GM18873 (cell line): ENCODE measurements at regions not wholly inside any gene's neighbourhood (a gene's known extent, or its start where the extent isn't known, plus 50 kb on each side); places are given as distances from the start of the nearest gene placed in this dataset.
A peak's percentile ranks its signal among the peaks of the same experiment; 100 is the strongest.

Experiments used
- ATAC-seq: cut with Tn5 transposase; IDR thresholded peaks from one replicate; pipeline ENCODE4 v1.9.1; 2021; ENCODE audit warnings: mild to moderate bottlenecking, moderate library complexity, moderate number of reproducible peaks; ENCODE audit not compliant: unreplicated experiment, low FRiP score

DNA sequence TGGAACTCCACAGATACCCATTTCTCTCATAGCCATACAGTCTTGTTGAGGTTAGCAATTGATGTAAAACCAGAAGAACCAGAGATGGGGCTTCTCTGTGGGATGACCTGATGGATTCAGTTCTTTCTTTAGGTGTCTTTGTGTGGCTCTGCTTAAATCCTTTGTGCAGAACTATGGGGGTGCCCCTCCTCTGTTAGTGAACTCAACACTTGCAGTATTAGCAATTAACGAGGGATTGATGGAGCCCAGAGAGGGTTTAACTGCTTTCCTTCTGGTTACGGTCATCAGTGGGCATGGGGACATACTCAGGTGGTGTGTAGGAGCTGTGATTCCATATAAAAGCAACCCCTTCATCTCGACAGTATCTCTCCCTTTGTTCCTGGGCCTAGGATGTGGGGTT, 406.8 kb upstream of the FAM98A start:
- no peak for ATAC-seq

GRCh38 chr2:34004936-34005335, 405.8 kb upstream of the FAM98A start:
- no peak for ATAC-seq

DNA sequence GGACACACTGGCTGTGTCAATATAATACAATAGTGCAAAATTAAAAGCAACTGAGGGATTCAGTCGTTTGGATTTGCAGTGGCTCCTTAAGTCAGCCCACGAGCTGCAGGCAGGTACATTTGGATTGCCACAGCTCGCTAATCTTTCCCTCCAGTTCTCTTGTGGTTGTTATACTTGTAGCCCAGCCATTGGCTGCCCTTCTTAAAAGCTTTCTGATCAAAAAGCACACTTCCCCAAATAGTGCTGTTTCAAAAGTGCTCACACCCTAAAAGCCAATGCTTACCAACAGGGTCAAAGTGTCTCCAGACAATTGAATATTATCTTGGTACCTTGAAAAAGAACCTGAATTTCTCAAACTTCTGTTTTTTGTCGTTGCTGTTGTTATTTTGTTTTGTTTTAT, 404.7 kb upstream of the FAM98A start:
- no peak for ATAC-seq

GRCh38 chr2:34001557-34001956, 402.5 kb upstream of the FAM98A start:
- ATAC-seq = no peak

- ATAC-seq = no peak
Observed at GRCh38 chr2:33984131-33984530, 385.0 kb upstream of the FAM98A start.

DNA sequence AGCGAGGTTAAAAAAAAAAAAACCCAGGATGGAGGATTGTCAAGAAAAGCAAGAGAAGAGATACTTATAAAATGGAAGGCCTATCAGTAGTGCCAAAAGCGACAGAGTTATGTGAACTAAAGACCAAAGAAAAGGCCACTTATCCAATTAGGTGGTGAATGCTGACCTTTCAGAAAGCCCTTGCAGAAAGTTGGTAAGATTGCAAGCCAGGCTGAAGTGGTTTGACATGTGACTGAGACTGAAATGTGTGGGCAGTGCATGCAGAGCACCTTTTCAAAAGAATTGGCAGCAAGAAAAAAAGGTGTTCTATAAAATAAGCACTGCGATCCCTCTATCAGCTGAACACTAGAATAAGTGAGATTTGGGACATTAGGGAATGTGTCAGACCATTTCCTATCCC, 379.4 kb upstream of the FAM98A start:
- ATAC-seq = no peak

DNA sequence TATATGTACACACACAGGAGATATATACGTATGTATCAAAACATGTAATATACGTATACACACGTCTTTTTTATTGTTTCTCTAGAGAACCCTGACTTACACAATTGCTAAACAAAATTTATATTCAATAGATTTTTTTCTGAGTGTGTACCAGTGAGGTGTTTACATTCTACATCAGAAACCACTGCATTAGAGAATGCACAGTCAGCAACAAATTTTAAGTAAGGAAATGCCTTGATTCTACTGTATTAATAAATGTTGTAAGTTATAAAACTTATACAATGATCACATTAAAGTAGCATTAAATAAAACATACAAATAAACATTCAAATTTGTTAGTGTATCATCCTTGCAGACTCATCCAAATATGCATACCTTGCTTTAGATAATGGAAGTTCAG, 376.4 kb upstream of the FAM98A start:
- ATAC-seq = no peak

DNA sequence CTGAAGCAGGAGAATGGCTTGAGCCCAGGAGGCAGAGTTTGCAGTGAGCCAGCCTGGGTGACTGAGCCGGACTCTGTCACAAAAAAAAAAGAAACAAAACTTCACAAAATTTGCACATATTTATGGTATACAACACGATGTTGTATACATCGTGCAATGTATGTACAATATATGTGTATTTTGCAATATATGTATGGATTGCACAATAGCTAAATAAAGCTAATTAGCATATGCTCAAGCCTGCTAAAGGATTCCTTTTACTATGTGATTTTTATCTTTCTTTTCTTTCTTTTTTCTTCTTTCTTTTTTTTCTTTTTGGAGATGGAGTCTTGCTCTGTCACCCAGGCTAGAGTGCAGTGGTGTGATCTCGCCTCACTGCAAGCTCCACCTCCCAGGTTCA, 368.0 kb upstream of the FAM98A start:
- no peak for ATAC-seq

- ATAC-seq = no peak
Observed at GRCh38 chr2:33958591-33958990, 359.5 kb upstream of the FAM98A start.

DNA sequence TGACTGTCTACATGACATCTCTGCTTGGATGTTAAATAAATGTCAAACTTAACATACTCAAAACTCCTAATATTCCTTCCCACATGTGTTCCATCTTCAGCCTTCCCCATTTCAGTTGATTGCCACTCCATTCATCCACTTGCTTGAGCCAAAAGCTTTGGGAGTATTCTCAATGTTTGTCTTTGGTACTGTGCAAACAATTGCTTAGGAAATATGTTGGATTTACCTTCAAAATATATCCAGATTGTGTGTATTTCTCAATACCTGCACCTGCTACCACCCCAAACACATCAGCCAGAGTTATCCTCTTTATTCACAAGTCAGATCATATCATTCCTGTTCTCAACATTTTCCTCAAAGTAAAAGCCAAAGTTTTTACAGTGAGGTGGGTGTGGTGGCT, 350.3 kb upstream of the FAM98A start:
- no peak for ATAC-seq

- ATAC-seq = no peak
Observed at GRCh38 chr2:33946193-33946592, 347.1 kb upstream of the FAM98A start.

- ATAC-seq = no peak
Observed at GRCh38 chr2:33933203-33933602, 334.1 kb upstream of the FAM98A start.

DNA sequence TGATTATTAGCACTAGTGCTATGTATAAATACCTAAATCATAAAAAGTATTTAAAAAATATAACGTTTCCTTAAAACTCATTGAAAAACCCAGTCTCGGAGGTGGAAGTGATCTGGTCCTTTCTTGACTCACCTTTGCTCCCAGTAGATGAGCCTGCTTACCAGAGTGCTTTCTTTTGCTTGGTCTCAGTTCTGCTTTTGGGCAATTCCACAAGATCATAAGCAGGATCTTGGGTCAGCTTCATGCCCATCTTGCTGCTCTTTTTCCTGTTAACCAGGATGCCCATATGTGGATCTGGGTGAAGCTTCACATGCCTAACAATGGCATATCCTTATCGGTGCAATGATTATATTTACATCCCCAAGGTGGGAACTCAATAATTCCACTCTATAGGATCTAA, 332.1 kb upstream of the FAM98A start:
- ATAC-seq = no peak

GRCh38 chr2:33929467-33929866, 330.4 kb upstream of the FAM98A start:
- ATAC-seq = peak; percentile 87

GRCh38 chr2:33927756-33928155, 328.7 kb upstream of the FAM98A start:
- ATAC-seq = no peak

GRCh38 chr2:33925311-33925710, 326.2 kb upstream of the FAM98A start:
- ATAC-seq = no peak

GRCh38 chr2:33924586-33925169, 325.6 kb upstream of the FAM98A start:
- no peak for ATAC-seq

- no peak for ATAC-seq
Observed at GRCh38 chr2:33917252-33917651, 318.2 kb upstream of the FAM98A start.

- no peak for ATAC-seq
Observed at GRCh38 chr2:33913071-33913616, 314.0 kb upstream of the FAM98A start.

DNA sequence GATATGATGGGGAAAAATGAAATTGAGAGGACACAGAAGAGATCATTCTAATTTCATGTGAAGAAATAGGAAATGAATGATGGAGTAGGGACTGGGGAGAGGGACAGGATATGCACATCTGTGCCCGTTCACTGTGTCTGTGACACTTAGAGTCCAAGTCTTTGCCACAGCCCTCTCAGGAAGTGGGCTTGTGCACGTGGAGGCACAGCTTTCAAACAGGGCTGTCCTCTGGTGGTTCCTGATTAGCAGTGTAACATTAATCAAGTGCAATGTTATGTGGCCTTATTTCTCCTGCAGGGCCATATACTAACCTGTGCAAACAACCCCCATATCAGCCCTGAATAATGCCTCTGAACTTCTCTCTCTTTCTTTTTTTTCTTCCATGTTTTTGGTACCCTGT, 312.2 kb upstream of the FAM98A start:
- no peak for ATAC-seq

GRCh38 chr2:33909945-33910695, 311.0 kb upstream of the FAM98A start:
- ATAC-seq = no peak

GRCh38 chr2:33907866-33908265, 308.8 kb upstream of the FAM98A start:
- no peak for ATAC-seq
